GM19468 (cell line): ENCODE measurements at regions not wholly inside any gene's neighbourhood (a gene's known extent, or its start where the extent isn't known, plus 50 kb on each side); places are given as distances from the start of the nearest gene placed in this dataset.
"Not testable (repeated sequence)": the region's sequence is repeated elsewhere in the genome, so short reads cannot be mapped to it uniquely, and the experiment has no call there.

Source experiments
- ATAC-seq: cut with Tn5 transposase; IDR thresholded peaks from one replicate; pipeline ENCODE4 v1.9.1; 2021; ENCODE audit warnings: mild to moderate bottlenecking, moderate library complexity, moderate number of reproducible peaks; ENCODE audit not compliant: unreplicated experiment; ENCODE audit errors: extremely low read depth

- no peak for ATAC-seq
Measured at GRCh38 chr4:112933790-112934189, 115.7 kb upstream of the ANK2 start.

- ATAC-seq = peak; percentile 29
Measured at GRCh38 chr4:112938461-112939058, 110.9 kb upstream of the ANK2 start.

- ATAC-seq = no peak
Measured at GRCh38 chr4:112939901-112940300, 109.6 kb upstream of the ANK2 start.

- no peak for ATAC-seq
Measured at GRCh38 chr4:112940336-112940735, 109.1 kb upstream of the ANK2 start.

- ATAC-seq = no peak
Measured at GRCh38 chr4:112942077-112942476, 107.4 kb upstream of the ANK2 start.

- no peak for ATAC-seq
Measured at GRCh38 chr4:112942997-112943396, 106.5 kb upstream of the ANK2 start.

GRCh38 chr4:112944006-112944405 is 105.4 kb upstream of the ANK2 start:
- ATAC-seq = no peak

- no peak for ATAC-seq
Measured at GRCh38 chr4:112946127-112946526, 103.3 kb upstream of the ANK2 start.

GRCh38 chr4:112947616-112948015 is 101.8 kb upstream of the ANK2 start:
- ATAC-seq = no peak

GRCh38 chr4:112951362-112952312 is 97.8 kb upstream of the ANK2 start:
- no peak for ATAC-seq

- ATAC-seq = no peak
Measured at GRCh38 chr4:112952313-112952700, 97.1 kb upstream of the ANK2 start.

- no peak for ATAC-seq
Measured at GRCh38 chr4:112953262-112953661, 96.2 kb upstream of the ANK2 start.

GRCh38 chr4:112954286-112954685 is 95.2 kb upstream of the ANK2 start:
- no peak for ATAC-seq

GRCh38 chr4:112956484-112956896 is 93.0 kb upstream of the ANK2 start:
- ATAC-seq = no peak

- ATAC-seq = not testable (repeated sequence)
Measured at GRCh38 chr4:112957764-112958163, 91.7 kb upstream of the ANK2 start.

GRCh38 chr4:112966701-112967488 is 82.6 kb upstream of the ANK2 start:
- no peak for ATAC-seq

GRCh38 chr4:112968451-112969159 is 80.8 kb upstream of the ANK2 start:
- ATAC-seq = no peak

GRCh38 chr4:112970903-112971302 is 78.5 kb upstream of the ANK2 start:
- no peak for ATAC-seq

GRCh38 chr4:112973750-112974251 is 75.7 kb upstream of the ANK2 start:
- no peak for ATAC-seq
